ENCODE measurements at regions not wholly inside any gene's neighbourhood (a gene's known extent, or its start where the extent isn't known, plus 50 kb on each side); places are given as distances from the start of the nearest gene placed in this dataset.

DNA sequence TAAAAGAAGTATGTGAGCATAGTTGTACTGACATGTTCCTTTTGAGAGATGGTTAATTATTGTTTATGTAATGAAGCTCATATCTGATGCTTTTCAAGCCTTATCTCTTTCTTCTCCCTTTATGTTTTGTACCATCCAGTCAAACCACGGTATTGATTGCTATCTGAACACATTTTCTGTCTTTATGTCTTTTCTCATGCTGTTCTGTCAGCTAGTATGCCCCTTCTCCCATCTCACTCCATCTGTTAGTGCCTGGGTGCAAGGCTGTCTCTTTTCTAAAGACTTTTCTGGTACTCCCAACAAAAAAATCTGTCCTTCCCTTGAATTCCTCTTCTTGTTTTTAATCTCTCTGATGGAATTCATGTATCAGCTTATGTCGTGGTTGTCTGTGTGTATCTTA, 883.8 kb upstream of the IGFBP7 start:
- no peaks in the 10 kb centered on the region for H3K9me3 ChIP-seq (ENCODE audit: control insufficient read depth, low read depth, low read length)
- H2AK5ac ChIP-seq (ENCODE audit: insufficient read length, low read length), result no peak overlapping the region
- H3K79me1 ChIP-seq (ENCODE audit: insufficient read depth, low read depth, low read length, poor library complexity, severe bottlenecking), result no peaks in the 10 kb centered on the region
- H3K9ac ChIP-seq (ENCODE audit: extremely low read depth, insufficient read length, low read length), result no peak overlapping the region
- Mint-ChIP-seq H3K36me3 (ENCODE audit: insufficient read depth in 1 of 3, low read depth in 3 of 3) (no peaks in the 10 kb centered on the region; a peak in 1 of 7 replicates), H3K27me3 (ENCODE audit: low read depth) (no peaks in the 10 kb centered on the region), H3K4me1 (no peaks in the 10 kb centered on the region; a peak in 1 of 4 replicates), H3K9me3 (peaks cover 3 to 5% of the 10 kb centered on the region in 2 experiments; a peak in 2 of 5 replicates), H3K4me3 (no peak overlapping the region), H3K27ac (no peak overlapping the region)
- no CpG with 5 or more reads among the region's 2 CpGs for WGBS (ENCODE audit: extremely low coverage, insufficient read length, low lambda C conversion rate)
- H3K27me3 ChIP-seq (ENCODE audit: insufficient read depth, low read length), result no peaks in the 10 kb centered on the region
- TF ChIP-seq CTCF (conservative IDR thresholded peaks at IDR 0.05), result no peak
- no peak overlapping the region for H3K14ac ChIP-seq (ENCODE audit: insufficient read depth, low read length)
- no peak overlapping the region for H4K91ac ChIP-seq (ENCODE audit: insufficient read length, low read depth, low read length)
- H4K8ac ChIP-seq (replicated peaks; ENCODE audit: insufficient read length, low read depth, low read length), result no peak overlapping the region
- H3K4ac ChIP-seq (ENCODE audit: low read depth, low read length), result no peak overlapping the region
- H2BK20ac ChIP-seq (ENCODE audit: low read depth, low read length, poor library complexity, severe bottlenecking), result no peak overlapping the region
- no peak overlapping the region for H3K56ac ChIP-seq (ENCODE audit: insufficient read length, low read depth, low read length)
- H2BK120ac ChIP-seq (ENCODE audit: low read depth, low read length, poor library complexity, severe bottlenecking), result no peak overlapping the region
- no peaks in the 10 kb centered on the region for H3K23me2 ChIP-seq (ENCODE audit: insufficient read length, low read depth, low read length, poor library complexity, severe bottlenecking)
- H2BK5ac ChIP-seq (ENCODE audit: insufficient read length, low read length), result no peak overlapping the region
- no peaks in the 10 kb centered on the region for H4K20me1 ChIP-seq (ENCODE audit: control insufficient read depth, insufficient read depth, insufficient read length)
- H2BK15ac ChIP-seq (ENCODE audit: low read depth, low read length), result no peak overlapping the region
- H3K79me2 ChIP-seq (ENCODE audit: insufficient read depth, low read length), result no peaks in the 10 kb centered on the region
- H3K23ac ChIP-seq (ENCODE audit: insufficient read length, low read depth, low read length), result no peak overlapping the region
- no peak for DNase-seq
- no peak overlapping the region for H3K27ac ChIP-seq (ENCODE audit: insufficient read length, low read depth, low read length)
- no peak overlapping the region for H3K4me2 ChIP-seq (ENCODE audit: insufficient read depth, insufficient read length, low read length)
- no peak overlapping the region for H3T11ph ChIP-seq (ENCODE audit: low read length)
- H4K5ac ChIP-seq (ENCODE audit: insufficient read length, low read depth, low read length), result no peak overlapping the region
- H2AFZ ChIP-seq (ENCODE audit: low read length), result no peak overlapping the region
- no peaks in the 10 kb centered on the region for H3K4me1 ChIP-seq (ENCODE audit: insufficient read depth, low read length)
- no peak overlapping the region for H2BK12ac ChIP-seq (ENCODE audit: insufficient read length, low read depth, low read length)
- H3K18ac ChIP-seq (ENCODE audit: insufficient read length, low read depth, low read length), result no peak overlapping the region
